Calu3 (cell line): ENCODE measurements at regions not wholly inside any gene's neighbourhood (a gene's known extent, or its start where the extent isn't known, plus 50 kb on each side); places are given as distances from the start of the nearest gene placed in this dataset.

Experiments used
- BruUV-seq: library from RNA; stranded (reverse); fragments of 400-500 nt; replicated peaks from 2 replicates; lab custom pipeline; 2021; lab: Mats Ljungman, UMichigan
- CTCF ChIA-PET: fragments of 300-600 bp; sonication (Branson Sonifier 250); formaldehyde crosslinking; loops from one replicate; lab custom pipeline; 2022; ENCODE audit warnings: antibody characterized with exemption; lab: Charles Lee
- DNase-seq: peaks from one replicate; pipeline ENCODE4 v3.0.0; 2022
- H3K27ac Mint-ChIP-seq: one replicate; pipeline ENCODE4 v1.8.0; 2022; ENCODE audit warnings: mixed read lengths; ENCODE audit not compliant: unreplicated experiment
- H3K27me3 Mint-ChIP-seq: one replicate; pipeline ENCODE4 v1.8.0; 2022; ENCODE audit warnings: mixed read lengths; ENCODE audit not compliant: unreplicated experiment
- H3K36me3 Mint-ChIP-seq: one replicate; pipeline ENCODE4 v1.8.0; 2022; ENCODE audit warnings: mild to moderate bottlenecking, moderate library complexity, mixed read lengths; ENCODE audit not compliant: insufficient read depth, unreplicated experiment
- H3K4me1 Mint-ChIP-seq: one replicate; pipeline ENCODE4 v1.8.0; 2022; ENCODE audit warnings: mild to moderate bottlenecking, low read depth, mixed read lengths; ENCODE audit not compliant: unreplicated experiment
- H3K4me3 Mint-ChIP-seq: one replicate; pipeline ENCODE4 v1.8.0; 2022; ENCODE audit warnings: mild to moderate bottlenecking, low read depth, moderate library complexity, mixed read lengths; ENCODE audit not compliant: unreplicated experiment
- H3K9me3 Mint-ChIP-seq: one replicate; pipeline ENCODE4 v1.8.0; 2022; ENCODE audit warnings: low read depth, mixed read lengths; ENCODE audit not compliant: unreplicated experiment
- CTCF ChIP-seq: fragments of 200-600 bp; IDR thresholded peaks from one replicate; pipeline ENCODE4 v1.8.0; 2022; ENCODE audit warnings: antibody characterized with exemption; ENCODE audit not compliant: unreplicated experiment
- intact Hi-C: fragments of 100-400 bp; cut with micrococcal nuclease; formaldehyde crosslinking; loops from one replicate; pipeline ENCODE4 v1.10.0; 2022; ENCODE audit not compliant: unreplicated experiment

GRCh38 chr2:235215248-235215647 is 263.4 kb downstream of the SH3BP4 start:
- Mint-ChIP-seq H3K4me1 (no peaks in the 10 kb centered on the region), H3K9me3 (no peaks in the 10 kb centered on the region), H3K4me3 (no peak overlapping the region), H3K27me3 (peaks cover 73% of the 10 kb centered on the region), H3K36me3 (no peaks in the 10 kb centered on the region), H3K27ac (no peak overlapping the region)
- no TSS peak for BruUV-seq
- intact Hi-C loops = no loop called here
- no peak for DNase-seq
- no peak for TF ChIP-seq CTCF
- CTCF ChIA-PET = no interaction called here

GRCh38 chr2:235216901-235217300 is 265.1 kb downstream of the SH3BP4 start:
- Mint-ChIP-seq H3K9me3 (no peaks in the 10 kb centered on the region), H3K27me3 (peaks cover 63% of the 10 kb centered on the region), H3K4me3 (no peak overlapping the region), H3K4me1 (no peaks in the 10 kb centered on the region), H3K27ac (no peak overlapping the region), H3K36me3 (no peaks in the 10 kb centered on the region)
- CTCF ChIA-PET = no interaction called here
- BruUV-seq = no TSS peak
- no peak for DNase-seq
- TF ChIP-seq CTCF = no peak
- intact Hi-C loops = no loop called here

GRCh38 chr2:235217846-235218245 is 266.0 kb downstream of the SH3BP4 start:
- no peaks in the 10 kb centered on the region for H3K4me1 Mint-ChIP-seq
- no peak for DNase-seq
- no peak overlapping the region for H3K27ac Mint-ChIP-seq
- no peaks in the 10 kb centered on the region for H3K9me3 Mint-ChIP-seq
- intact Hi-C loops = no loop called here
- no TSS peak for BruUV-seq
- TF ChIP-seq CTCF = no peak
- H3K4me3 Mint-ChIP-seq = no peak overlapping the region
- H3K27me3 Mint-ChIP-seq = peaks cover 60% of the 10 kb centered on the region
- H3K36me3 Mint-ChIP-seq = no peaks in the 10 kb centered on the region
- CTCF ChIA-PET = no interaction called here

GRCh38 chr2:235218486-235218907 is 266.7 kb downstream of the SH3BP4 start:
- no TSS peak for BruUV-seq
- no peak overlapping the region for H3K27ac Mint-ChIP-seq
- no peak for TF ChIP-seq CTCF
- H3K27me3 Mint-ChIP-seq = peaks cover 60% of the 10 kb centered on the region
- intact Hi-C loops = no loop called here
- no peaks in the 10 kb centered on the region for H3K36me3 Mint-ChIP-seq
- no peaks in the 10 kb centered on the region for H3K9me3 Mint-ChIP-seq
- no peaks in the 10 kb centered on the region for H3K4me1 Mint-ChIP-seq
- no peak overlapping the region for H3K4me3 Mint-ChIP-seq
- DNase-seq = no peak
- CTCF ChIA-PET = no interaction called here

- no peaks in the 10 kb centered on the region for H3K36me3 Mint-ChIP-seq
- H3K27ac Mint-ChIP-seq = no peak overlapping the region
- peaks cover 60% of the 10 kb centered on the region for H3K27me3 Mint-ChIP-seq
- CTCF ChIA-PET = no interaction called here
- DNase-seq = no peak
- intact Hi-C loops = no loop called here
- BruUV-seq = no TSS peak
- H3K4me3 Mint-ChIP-seq = no peak overlapping the region
- TF ChIP-seq CTCF = no peak
- no peaks in the 10 kb centered on the region for H3K4me1 Mint-ChIP-seq
- H3K9me3 Mint-ChIP-seq = peaks cover 3% of the 10 kb centered on the region
These were observed 267.2 kb downstream of the SH3BP4 start for GRCh38 chr2:235219048-235219447.
